ENCODE measurements at regions not wholly inside any gene's neighbourhood (a gene's known extent, or its start where the extent isn't known, plus 50 kb on each side); places are given as distances from the start of the nearest gene placed in this dataset.

- Mint-ChIP-seq H3K9me3 (peaks cover 0 to 1% (median 0%) of the 10 kb centered on the region in 11 donors), H3K4me1 (no peaks in the 10 kb centered on the region), H3K27me3 (no peaks in the 10 kb centered on the region), H3K36me3 (no peaks in the 10 kb centered on the region), H3K4me3 (no peak overlapping the region), H3K27ac (no peak overlapping the region)
- intact Hi-C loops (cut with micrococcal nuclease): no loop called here
- Histone ChIP-seq H3K36me3 (ENCODE audit: control insufficient read depth in 2 of 3, insufficient read depth in 3 of 3, low read length in 3 of 3) (no peaks in the 10 kb centered on the region), H3K27ac (ENCODE audit: low read depth, low read length) (no peak overlapping the region), H3K4me3 (ENCODE audit: low read length) (no peak overlapping the region), H3K9me3 (ENCODE audit: control insufficient read depth in 2 of 3, low read length in 3 of 3) (no peaks in the 10 kb centered on the region), H3K4me1 (ENCODE audit: control insufficient read depth in 2 of 2, insufficient read depth in 2 of 2, low read length in 2 of 2) (no peaks in the 10 kb centered on the region), H3K27me3 (ENCODE audit: control insufficient read depth in 2 of 2, insufficient read depth in 2 of 2, low read length in 2 of 2) (no peaks in the 10 kb centered on the region)
- ChIA-PET POLR2A (no interaction called here), CTCF (no interaction called here)
- ATAC-seq: no peak
- DNase-seq: no peak
Observed at GRCh38 chr2:66875941-66876462, 441.1 kb downstream of the MEIS1 start.

- no peaks in the 10 kb centered on the region for H3K4me1 ChIP-seq (ENCODE audit: control insufficient read depth in 2 of 2, insufficient read depth in 2 of 2, low read length in 2 of 2)
- H3K9me3 ChIP-seq (ENCODE audit: control insufficient read depth in 2 of 3, low read length in 3 of 3): no peaks in the 10 kb centered on the region
- ATAC-seq (no peak), DNase-seq (no peak)
- H3K36me3 ChIP-seq (ENCODE audit: control insufficient read depth in 2 of 3, insufficient read depth in 3 of 3, low read length in 3 of 3): no peaks in the 10 kb centered on the region
- H3K4me3 ChIP-seq (ENCODE audit: low read length): no peak overlapping the region
- peaks cover 0 to 12% (median 6%) of the 10 kb centered on the region in 5 donors for H3K27me3 Mint-ChIP-seq
- no peak overlapping the region for H3K4me3 Mint-ChIP-seq
- H3K27me3 ChIP-seq (ENCODE audit: control insufficient read depth in 2 of 2, insufficient read depth in 2 of 2, low read length in 2 of 2): no peaks in the 10 kb centered on the region
- H3K9me3 Mint-ChIP-seq: peaks cover 0 to 16% (median 7%) of the 10 kb centered on the region in 11 donors
- intact Hi-C loops (cut with micrococcal nuclease): no loop called here
- H3K36me3 Mint-ChIP-seq: no peaks in the 10 kb centered on the region
- no peak overlapping the region for H3K27ac ChIP-seq (ENCODE audit: low read depth, low read length)
- no peaks in the 10 kb centered on the region for H3K4me1 Mint-ChIP-seq
- POLR2A ChIA-PET: no interaction called here
- H3K27ac Mint-ChIP-seq: no peak overlapping the region
- CTCF ChIA-PET: no interaction called here
Observed at GRCh38 chr2:66885775-66886383, 451.0 kb downstream of the MEIS1 start.

- Mint-ChIP-seq H3K4me1 (no peaks in the 10 kb centered on the region), H3K27me3 (peaks cover 0 to 12% (median 6%) of the 10 kb centered on the region in 5 donors), H3K4me3 (no peak overlapping the region), H3K27ac (no peak overlapping the region), H3K9me3 (peaks cover 0 to 16% (median 7%) of the 10 kb centered on the region in 11 donors), H3K36me3 (no peaks in the 10 kb centered on the region)
- Histone ChIP-seq H3K27me3 (ENCODE audit: control insufficient read depth in 2 of 2, insufficient read depth in 2 of 2, low read length in 2 of 2) (no peaks in the 10 kb centered on the region), H3K36me3 (ENCODE audit: control insufficient read depth in 2 of 3, insufficient read depth in 3 of 3, low read length in 3 of 3) (no peaks in the 10 kb centered on the region), H3K4me1 (ENCODE audit: control insufficient read depth in 2 of 2, insufficient read depth in 2 of 2, low read length in 2 of 2) (no peaks in the 10 kb centered on the region), H3K9me3 (ENCODE audit: control insufficient read depth in 2 of 3, low read length in 3 of 3) (no peaks in the 10 kb centered on the region), H3K27ac (ENCODE audit: low read depth, low read length) (no peak overlapping the region), H3K4me3 (ENCODE audit: low read length) (no peak overlapping the region)
- POLR2A ChIA-PET: no interaction called here
- CTCF ChIA-PET: no interaction called here
- intact Hi-C loops (cut with micrococcal nuclease): no loop called here
- no peak for DNase-seq
- ATAC-seq: no peak
Observed at GRCh38 chr2:66888246-66888645, 453.3 kb downstream of the MEIS1 start.

- H3K9me3 ChIP-seq (ENCODE audit: control insufficient read depth in 2 of 3, low read length in 3 of 3): no peaks in the 10 kb centered on the region
- POLR2A ChIA-PET: no interaction called here
- no peak for ATAC-seq
Observed at GRCh38 chr2:66888791-66889631, 454.1 kb downstream of the MEIS1 start.

GRCh38 chr2:66889632-66889882, 454.6 kb downstream of the MEIS1 start:
- Mint-ChIP-seq H3K4me3 (no peak overlapping the region), H3K27me3 (peaks cover 0 to 12% (median under 1%) of the 10 kb centered on the region in 5 donors), H3K9me3 (peaks cover 0 to 16% (median 7%) of the 10 kb centered on the region in 11 donors), H3K27ac (no peak overlapping the region), H3K36me3 (no peaks in the 10 kb centered on the region), H3K4me1 (no peaks in the 10 kb centered on the region)
- Histone ChIP-seq H3K27ac (ENCODE audit: low read depth, low read length) (no peak overlapping the region), H3K27me3 (ENCODE audit: control insufficient read depth in 2 of 2, insufficient read depth in 2 of 2, low read length in 2 of 2) (no peaks in the 10 kb centered on the region), H3K4me3 (ENCODE audit: low read length) (no peak overlapping the region), H3K4me1 (ENCODE audit: control insufficient read depth in 2 of 2, insufficient read depth in 2 of 2, low read length in 2 of 2) (no peaks in the 10 kb centered on the region), H3K9me3 (ENCODE audit: control insufficient read depth in 2 of 3, low read length in 3 of 3) (no peaks in the 10 kb centered on the region), H3K36me3 (ENCODE audit: control insufficient read depth in 2 of 3, insufficient read depth in 3 of 3, low read length in 3 of 3) (no peaks in the 10 kb centered on the region)
- ChIA-PET POLR2A (no interaction called here), CTCF (no interaction called here)
- DNase-seq: no peak
- ATAC-seq: no peak
- intact Hi-C loops (cut with micrococcal nuclease): no loop called here

More at GRCh38 chr2:66888791-66889631, 454.1 kb downstream of the MEIS1 start:
- DNase-seq: no peak
- no peak overlapping the region for H3K4me3 Mint-ChIP-seq
- CTCF ChIA-PET: no interaction called here
- H3K27me3 Mint-ChIP-seq: peaks cover 0 to 12% (median 5%) of the 10 kb centered on the region in 5 donors
- peaks cover 0 to 16% (median 7%) of the 10 kb centered on the region in 11 donors for H3K9me3 Mint-ChIP-seq
- H3K27ac Mint-ChIP-seq: no peak overlapping the region
- H3K4me3 ChIP-seq (ENCODE audit: low read length): no peak overlapping the region
- H3K4me1 ChIP-seq (ENCODE audit: control insufficient read depth in 2 of 2, insufficient read depth in 2 of 2, low read length in 2 of 2): no peaks in the 10 kb centered on the region
- H3K27me3 ChIP-seq (ENCODE audit: control insufficient read depth in 2 of 2, insufficient read depth in 2 of 2, low read length in 2 of 2): no peaks in the 10 kb centered on the region
- no peak overlapping the region for H3K27ac ChIP-seq (ENCODE audit: low read depth, low read length)
- H3K36me3 ChIP-seq (ENCODE audit: control insufficient read depth in 2 of 3, insufficient read depth in 3 of 3, low read length in 3 of 3): no peaks in the 10 kb centered on the region
- no peaks in the 10 kb centered on the region for H3K36me3 Mint-ChIP-seq
- no peaks in the 10 kb centered on the region for H3K4me1 Mint-ChIP-seq
- intact Hi-C loops (cut with micrococcal nuclease): no loop called here

GRCh38 chr2:66890166-66890742, 455.3 kb downstream of the MEIS1 start:
- Mint-ChIP-seq H3K27ac (no peak overlapping the region), H3K9me3 (peaks cover 0 to 14% (median 5%) of the 10 kb centered on the region in 11 donors), H3K36me3 (no peaks in the 10 kb centered on the region), H3K4me1 (no peaks in the 10 kb centered on the region), H3K27me3 (peaks cover 0 to 9% (median 0%) of the 10 kb centered on the region in 5 donors), H3K4me3 (no peak overlapping the region)
- H3K4me3 ChIP-seq (ENCODE audit: low read length): no peak overlapping the region
- H3K9me3 ChIP-seq (ENCODE audit: control insufficient read depth in 2 of 3, low read length in 3 of 3): no peaks in the 10 kb centered on the region
- CTCF ChIA-PET: no interaction called here
- intact Hi-C loops (cut with micrococcal nuclease): no loop called here
- no peak for DNase-seq
- H3K27ac ChIP-seq (ENCODE audit: low read depth, low read length): no peak overlapping the region
- H3K27me3 ChIP-seq (ENCODE audit: control insufficient read depth in 2 of 2, insufficient read depth in 2 of 2, low read length in 2 of 2): no peaks in the 10 kb centered on the region
- POLR2A ChIA-PET: no interaction called here
- no peaks in the 10 kb centered on the region for H3K4me1 ChIP-seq (ENCODE audit: control insufficient read depth in 2 of 2, insufficient read depth in 2 of 2, low read length in 2 of 2)
- H3K36me3 ChIP-seq (ENCODE audit: control insufficient read depth in 2 of 3, insufficient read depth in 3 of 3, low read length in 3 of 3): no peaks in the 10 kb centered on the region
- no peak for ATAC-seq
